HG03095 (cell line): ENCODE measurements at regions not wholly inside any gene's neighbourhood (a gene's known extent, or its start where the extent isn't known, plus 50 kb on each side); places are given as distances from the start of the nearest gene placed in this dataset.
"Not testable (repeated sequence)": the region's sequence is repeated elsewhere in the genome, so short reads cannot be mapped to it uniquely, and the experiment has no call there.

Experiments
- ATAC-seq: cut with Tn5 transposase; IDR thresholded peaks from one replicate; pipeline ENCODE4 v1.9.1; 2021; ENCODE audit warnings: moderate library complexity; ENCODE audit not compliant: unreplicated experiment

DNA sequence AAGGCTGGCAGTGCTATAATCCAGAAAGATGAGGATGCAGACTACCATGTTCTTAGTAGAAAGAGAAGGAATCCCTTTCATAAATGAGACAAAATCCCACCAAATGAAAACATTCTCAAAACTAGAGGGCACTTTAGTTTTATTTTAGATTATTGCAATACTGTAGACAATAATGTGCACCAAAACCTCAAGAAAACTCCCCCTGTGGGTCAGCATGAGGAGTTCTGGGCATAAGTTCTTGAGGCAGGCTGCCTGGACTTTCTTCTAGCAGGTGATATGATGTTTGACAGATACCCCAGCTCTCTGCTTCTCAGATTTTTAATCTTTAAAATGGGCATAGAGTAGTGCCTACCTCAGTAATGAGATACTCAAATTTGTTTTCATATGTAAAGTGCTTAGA lies 196.3 kb upstream of the CTNND2 start:
- ATAC-seq: no peak

DNA sequence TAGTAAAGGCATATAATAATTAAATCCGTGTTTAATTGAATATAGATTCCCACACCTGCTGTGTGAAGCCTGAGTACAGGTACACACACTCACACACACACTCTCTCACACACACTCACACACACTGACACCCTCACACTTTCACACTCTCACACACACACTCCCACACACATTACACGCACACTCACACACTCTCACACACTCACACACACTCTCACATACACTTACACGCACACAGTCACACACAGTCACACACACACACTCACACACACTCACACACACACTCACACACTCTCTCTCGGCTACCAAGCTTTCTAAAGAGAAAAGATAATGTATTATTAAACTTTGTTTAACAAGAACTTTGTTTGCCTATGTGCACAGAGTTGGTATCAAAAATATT lies 195.1 kb upstream of the CTNND2 start:
- no peak for ATAC-seq

DNA sequence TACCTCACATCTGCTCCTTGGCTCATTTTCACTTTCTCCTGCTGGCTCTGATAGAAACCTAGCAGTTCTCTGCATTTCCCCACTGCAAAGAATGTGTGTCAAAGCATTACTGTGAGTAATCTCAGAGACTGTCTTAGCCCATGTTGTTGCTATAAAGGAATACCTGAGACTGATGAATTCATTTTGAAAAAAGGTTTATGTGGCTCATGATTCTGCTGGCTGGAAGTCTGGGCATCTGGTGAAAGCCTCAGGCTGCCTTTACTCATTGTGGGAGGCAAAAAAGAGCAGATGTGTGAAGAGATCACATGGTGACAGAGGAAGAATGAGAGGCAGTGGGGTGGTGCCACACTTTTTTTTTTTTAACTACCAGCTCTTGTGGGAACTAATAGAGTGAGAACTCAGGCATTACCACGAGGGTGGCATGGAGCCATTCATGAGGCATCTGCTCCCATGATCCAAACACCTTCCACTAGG lies 191.6 kb upstream of the CTNND2 start:
- no peak for ATAC-seq

DNA sequence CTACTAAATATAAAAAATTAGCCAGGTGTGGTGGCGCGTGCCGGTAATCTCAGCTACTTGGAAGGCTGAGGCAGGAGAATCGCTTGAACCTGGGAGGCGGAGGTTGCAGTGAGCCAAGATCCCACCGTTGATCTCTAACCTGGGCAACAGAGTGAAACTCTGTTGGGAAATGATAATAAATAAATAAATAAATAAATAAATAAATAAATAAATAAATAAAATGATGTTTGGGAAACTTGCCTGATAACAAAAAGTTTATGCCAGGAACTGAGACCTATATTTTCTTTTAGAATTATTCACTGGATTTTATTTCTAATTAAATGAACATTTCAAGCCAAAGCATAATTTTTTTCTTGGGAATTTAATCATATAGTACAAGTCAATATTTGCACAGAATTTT lies 189.3 kb upstream of the CTNND2 start:
- no peak for ATAC-seq

DNA sequence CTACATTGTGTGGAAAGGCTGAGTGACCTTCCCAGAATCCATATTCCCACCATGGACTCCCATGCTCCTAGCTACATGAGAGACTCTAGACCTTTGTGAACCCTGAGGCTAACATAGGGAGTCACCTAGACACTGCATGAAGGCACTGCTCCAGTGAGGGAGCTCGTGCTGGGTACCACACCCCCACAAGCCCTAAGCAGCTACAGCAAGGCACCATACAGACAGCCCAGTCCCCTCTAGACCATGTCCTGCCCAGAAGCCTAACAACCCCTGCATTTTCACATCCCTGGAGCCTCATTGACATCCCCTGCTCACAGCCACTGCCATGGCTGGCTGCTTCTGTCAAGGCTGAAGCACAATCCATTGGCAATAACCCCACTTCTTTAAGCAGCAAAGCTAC lies 176.5 kb upstream of the CTNND2 start:
- no peak for ATAC-seq

DNA sequence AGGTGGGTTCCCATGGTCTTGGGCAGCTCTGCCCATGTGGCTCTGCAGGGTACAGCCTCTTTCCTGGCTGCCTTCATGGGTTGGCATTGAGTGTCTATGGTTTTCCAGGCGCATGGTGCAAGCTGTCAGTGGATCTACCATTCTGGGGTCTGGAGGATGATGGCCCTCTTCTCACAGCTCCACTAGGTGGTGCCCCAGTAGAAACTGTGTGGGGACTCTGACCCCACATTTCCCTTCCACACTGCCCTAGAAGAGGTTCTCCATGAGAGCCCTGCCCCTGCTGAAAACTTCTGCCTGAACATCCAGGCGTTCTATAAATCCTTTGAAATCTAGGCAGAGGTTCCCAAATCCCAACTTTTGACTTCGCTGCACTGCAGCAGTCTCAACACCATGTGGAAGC lies 174.0 kb upstream of the CTNND2 start:
- not testable (repeated sequence) for ATAC-seq

DNA sequence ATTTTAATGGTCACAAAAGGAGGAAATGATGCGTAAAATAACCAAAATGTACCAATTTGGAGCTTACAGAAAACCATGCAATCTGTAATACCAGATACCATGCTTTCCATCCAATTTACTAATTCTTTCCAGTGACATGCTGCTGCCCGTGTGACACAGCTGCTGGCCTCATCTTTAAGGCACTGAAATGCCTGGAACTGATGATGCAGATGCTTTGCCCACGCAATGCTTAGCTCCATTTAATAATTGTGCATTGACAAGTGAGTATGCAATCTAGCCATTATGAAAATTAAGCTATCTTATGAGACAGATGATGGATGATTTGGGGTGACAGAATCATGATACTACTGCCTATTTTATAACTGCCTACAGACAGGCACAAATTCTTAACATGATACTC lies 169.2 kb upstream of the CTNND2 start:
- no peak for ATAC-seq

DNA sequence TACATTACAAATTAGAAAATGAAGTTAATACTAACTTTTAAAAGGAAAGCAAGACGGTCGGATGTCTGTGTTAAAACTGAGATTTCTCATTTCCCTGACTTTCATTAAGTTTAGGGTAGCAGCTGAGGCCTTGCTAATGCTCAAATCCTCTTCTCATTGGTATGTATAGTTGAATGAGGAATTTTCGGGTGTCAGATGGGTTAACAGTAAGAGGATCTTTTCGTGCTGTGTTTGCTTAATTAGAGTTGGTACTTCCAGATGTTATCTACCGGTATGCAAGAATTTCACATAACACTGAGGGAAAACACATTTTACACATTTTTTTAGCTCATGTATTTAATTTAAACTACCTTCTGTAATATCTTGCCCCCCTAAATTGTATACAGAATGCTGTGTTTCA lies 168.2 kb upstream of the CTNND2 start:
- ATAC-seq: no peak

DNA sequence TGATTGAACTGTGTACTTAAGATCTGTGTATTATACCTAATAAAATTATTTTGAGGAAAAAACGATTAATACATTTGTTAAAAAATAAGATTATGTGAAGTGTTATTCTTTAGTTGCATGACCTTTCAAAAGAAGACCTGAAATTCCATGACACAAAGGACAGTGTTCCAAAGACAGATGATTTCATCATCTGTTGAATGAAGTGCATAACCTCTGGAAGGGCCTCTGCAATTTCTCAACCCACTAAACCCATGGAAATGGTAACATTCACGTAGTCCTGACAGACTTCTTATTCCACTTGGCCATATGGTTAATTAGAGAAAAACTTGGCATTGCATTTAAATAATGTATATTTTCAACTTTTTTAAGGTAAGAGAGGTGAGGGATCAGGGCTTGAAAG lies 167.2 kb upstream of the CTNND2 start:
- ATAC-seq: no peak

DNA sequence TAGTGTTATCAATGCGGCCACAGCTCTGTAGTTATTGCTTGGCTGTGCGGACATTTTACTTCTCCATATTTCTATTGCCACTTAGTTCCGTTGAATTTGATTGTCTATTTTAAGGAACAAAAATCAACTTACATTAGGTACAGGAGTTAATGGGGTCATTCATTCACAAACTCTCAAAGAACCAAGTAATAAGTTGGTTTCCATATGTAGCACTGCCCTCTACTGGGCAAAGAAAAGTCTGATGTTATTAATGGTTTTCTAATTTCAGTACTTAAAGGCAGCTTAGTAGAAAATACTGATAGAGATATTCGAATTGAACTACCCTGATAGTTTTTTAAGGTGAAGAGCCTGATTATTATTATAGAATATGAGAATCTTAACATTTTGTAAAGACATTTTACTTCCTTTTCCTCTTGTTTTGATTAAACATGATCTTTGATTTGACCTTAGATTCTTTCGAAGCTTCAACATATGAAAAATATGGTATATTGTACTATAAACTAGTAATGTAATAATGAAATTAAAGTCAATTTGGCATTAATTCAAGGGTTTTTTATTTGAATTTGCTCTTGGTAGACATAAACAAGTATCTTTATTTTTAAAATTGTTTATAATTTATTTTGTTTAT lies 119.5 kb upstream of the CTNND2 start:
- no peak for ATAC-seq

DNA sequence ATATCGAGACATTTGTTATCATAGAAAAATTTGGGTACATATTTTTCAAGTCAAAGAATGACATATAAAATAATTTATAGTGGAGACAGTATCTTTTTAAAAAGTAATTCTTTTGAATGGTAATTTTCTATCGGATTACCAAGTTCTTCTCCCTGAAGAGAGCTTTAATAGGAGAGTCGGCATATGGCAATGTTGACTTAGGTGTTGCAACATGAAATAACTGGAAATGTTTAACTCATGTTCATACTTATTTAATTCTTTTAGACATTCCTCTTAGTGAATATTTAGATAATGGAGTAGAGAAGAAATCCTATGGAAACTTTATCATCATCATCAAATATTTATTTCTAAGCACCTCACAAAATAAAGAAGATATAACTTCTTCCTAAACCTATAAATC lies 118.2 kb upstream of the CTNND2 start:
- ATAC-seq: no peak

DNA sequence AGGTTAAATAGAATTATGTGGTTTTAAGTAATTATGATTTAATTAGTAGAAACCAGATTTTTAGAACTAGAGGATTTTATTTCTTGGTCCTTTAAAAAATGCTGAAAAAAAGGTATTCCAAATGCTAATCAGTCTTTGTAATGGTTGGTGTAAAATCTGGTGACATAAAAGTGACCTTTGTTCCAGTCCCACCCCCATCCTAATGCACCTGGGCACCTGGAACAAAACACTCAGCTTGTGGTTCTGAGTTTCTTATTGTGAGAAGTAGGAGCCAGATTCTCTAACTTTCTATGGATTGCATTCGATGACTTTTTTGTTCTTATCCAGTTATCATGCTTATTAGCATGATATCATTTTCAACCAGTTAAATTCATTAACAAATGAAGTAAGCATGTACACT lies 115.1 kb upstream of the CTNND2 start:
- no peak for ATAC-seq

DNA sequence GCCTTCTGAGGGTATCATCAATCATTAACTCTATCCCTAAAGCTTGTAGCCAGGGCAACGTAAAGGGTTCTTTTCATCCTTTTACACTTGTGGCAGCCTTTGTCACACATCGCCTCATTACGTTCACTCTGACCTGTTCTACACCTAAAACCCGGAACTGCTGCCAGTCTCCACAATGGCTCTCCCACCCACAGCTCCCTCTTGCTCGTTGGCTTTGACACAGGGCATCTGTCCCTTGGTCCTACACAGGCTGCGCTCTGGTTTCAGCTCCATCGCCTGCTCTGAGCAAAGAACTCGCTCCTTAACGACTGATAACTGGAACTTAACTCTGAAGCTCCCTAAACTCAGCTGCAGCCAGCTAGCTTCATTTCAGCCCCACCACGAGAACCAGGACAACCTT lies 112.8 kb upstream of the CTNND2 start:
- ATAC-seq: no peak

DNA sequence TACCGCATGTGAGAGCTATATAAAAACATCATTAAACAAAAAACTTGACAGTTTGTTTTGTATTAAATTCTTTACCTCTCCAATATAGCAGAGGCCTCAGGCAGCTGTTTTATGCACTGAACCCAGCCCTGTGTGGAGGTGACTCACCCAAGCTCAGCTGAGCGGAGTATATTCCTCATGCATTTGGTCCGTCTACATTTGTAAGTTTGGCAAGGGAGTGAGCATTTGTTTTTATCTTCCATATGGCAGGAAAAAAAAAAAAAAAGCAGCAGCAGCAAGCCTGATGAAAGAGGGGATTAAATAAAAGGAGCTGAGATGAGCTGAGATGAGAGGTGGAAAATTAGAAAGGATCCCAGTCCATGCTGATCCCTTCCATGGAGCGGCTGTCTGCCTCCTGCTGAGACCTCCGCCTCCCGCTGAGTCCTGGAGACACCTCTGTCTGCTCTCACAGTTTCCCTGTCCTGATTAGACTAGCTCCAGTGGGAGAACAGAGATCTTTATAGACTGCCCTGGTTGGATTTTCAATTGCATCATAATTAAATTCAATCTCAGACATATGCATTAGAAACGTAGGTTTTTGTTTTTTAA lies 112.0 kb upstream of the CTNND2 start:
- no peak for ATAC-seq

DNA sequence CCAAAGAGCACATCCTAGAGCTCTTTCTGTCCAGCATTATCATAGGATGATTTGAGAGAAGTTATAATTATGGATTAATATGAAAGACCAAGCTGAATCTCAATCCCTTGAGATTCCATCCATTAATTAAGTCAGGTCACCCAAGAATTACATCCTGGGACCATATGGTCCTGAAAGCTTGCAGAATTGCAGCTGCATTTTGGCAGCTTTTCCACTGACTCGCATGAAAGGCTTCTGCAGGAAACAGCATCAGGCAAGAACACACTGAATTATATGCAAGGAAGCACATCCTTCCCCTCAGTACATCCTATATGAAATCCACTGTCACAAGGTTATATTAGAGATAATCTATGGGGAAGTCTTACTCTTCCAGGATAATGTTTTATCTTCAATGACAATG lies 109.1 kb upstream of the CTNND2 start:
- no peak for ATAC-seq

DNA sequence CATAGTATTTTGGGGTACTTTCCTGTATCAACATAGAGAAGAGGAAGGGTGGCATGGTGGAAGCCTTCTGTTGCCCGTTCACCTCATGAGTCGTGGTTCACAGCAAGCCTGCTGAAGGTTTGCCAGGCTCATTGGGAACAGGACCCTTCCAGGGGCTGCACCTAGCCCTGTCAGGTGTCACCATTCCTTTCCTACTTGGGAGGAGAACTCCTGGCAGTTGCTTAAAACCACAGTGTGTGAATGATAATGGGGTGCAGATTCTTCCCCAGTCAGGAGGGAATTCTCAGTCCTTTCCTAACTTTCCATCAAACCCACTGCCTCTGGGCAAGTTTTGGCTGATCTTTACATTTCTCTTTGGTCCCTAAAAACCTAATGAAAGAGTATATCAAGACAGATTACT lies 99.4 kb upstream of the CTNND2 start:
- no peak for ATAC-seq

DNA sequence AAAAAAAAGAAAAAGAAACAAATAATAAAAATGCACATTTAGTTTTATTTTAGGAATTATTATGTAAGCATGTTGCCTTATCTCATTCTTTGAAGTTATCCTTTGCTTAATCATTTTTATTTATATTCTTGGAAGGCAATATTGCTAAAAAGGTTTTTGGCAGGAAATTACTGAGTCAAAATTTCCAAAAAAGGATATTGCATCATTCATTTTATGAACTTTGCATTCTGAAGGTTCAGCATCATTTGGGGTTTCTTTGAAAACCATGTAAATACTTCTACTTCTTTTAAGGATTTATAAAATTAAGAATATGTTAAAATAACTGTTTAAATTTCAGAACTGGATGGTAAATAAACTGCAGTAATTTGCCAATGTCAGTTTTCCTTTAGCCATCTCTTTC lies 94.2 kb upstream of the CTNND2 start:
- no peak for ATAC-seq

DNA sequence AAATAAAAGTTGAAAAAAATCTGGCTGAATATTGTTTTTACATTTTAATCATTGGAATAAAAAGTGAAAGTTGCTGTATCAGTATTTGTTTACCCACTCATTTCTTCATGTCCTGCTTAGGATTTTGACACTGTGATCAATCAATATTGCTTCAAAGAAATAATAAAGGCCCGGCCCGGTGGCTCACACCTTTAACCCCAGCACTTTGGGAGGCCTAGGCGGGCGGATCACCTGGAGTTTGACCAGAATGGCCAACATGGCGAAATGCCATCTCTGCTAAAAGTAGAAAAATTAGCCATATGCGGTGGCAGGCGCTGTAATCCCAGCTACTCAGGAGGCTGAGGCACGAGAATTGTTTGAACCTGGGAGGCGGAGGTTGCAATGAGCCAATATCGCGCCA lies 93.7 kb upstream of the CTNND2 start:
- ATAC-seq: no peak

DNA sequence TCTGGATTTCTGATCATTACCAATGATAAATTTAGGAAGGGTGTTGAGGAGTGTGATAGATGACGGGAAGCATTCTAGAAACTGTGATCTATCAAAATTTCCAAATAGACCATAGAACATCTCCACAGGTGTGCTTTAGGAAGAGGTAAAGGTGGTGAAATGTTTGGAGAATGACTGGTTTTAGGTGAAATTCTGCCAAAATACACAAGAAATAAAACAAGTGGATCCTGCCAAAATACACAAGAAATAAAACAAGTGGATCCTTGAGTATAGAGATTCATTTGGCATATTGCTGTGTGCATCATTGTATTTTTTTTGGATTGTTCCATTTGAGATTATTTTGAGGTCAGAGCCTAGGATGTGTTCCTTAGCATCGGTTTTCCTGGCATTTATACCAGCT lies 88.3 kb upstream of the CTNND2 start:
- ATAC-seq: no peak

DNA sequence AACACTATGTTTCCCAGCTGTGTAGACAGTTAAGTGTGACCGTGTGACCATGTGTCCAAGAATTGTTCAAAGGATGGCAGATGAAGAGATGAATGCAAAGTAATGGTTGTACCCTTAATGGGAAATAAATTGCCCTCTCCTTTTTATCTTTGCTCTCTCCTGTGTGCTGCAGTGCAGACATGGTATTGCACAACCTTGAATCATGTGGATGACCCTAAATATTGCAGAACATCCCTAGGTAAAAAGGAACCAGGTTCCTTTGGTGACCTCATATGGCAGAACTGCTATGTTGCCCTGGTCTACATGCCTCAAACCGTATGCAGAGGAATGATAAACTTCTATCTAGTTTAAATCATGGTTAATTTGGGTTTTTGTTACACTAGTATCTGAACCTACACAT lies 81.7 kb upstream of the CTNND2 start:
- no peak for ATAC-seq

DNA sequence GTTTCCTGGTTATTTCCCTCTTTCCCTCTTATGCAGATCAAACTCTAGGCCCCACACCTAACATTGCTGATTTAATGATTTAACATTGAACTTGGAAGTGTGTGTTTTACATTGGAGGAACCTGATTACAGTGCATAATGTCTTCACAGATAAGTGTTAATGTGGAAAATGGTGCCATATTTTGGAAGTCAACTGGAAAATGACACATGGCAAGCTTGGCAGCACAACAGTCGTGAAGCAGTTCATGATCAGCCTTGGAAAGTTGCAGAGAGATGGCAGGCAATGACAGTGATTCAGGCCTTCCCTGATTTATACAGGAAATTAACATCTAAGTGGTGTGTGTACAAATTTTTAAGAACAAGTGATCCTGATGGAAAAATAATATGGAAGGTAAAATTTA lies 80.0 kb upstream of the CTNND2 start:
- no peak for ATAC-seq

DNA sequence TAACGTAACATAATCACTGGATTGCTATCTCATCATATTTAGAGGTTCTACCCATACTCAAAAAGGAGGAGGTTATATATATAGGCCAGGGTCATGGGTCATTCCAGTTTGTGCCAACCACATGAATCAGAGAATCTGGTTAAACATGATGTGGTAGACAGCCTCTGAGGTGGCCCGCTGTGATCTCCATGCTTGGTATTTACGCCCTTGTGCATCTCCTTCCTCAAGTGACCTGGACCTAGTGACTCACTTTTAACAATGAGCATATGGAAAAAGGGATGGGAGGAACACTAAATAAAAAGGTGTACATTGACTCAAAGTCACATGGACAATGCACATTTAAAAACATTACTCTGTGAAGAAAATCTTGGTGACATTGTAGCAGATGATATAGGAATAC lies 77.7 kb upstream of the CTNND2 start:
- no peak for ATAC-seq

DNA sequence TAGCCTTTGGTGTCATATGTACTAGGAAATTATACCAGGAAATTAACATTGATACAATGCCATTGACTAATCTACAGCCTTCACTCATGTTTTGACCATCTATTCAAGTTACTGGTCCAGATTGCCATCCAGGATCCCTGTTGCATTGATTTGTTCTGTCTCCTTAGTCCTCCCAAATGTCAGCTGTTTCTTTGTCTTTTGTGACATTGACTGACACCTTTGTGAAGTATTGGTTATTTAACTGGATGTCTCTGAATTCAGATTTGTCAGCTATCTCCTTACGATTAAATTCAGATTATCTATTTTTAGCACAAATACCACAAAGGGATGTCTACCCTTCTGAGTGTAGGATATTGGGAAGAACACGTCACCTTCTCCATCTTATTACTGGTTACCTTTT lies 73.7 kb upstream of the CTNND2 start:
- ATAC-seq: no peak
